ENCODE measurements at regions not wholly inside any gene's neighbourhood (a gene's known extent, or its start where the extent isn't known, plus 50 kb on each side); places are given as distances from the start of the nearest gene placed in this dataset.

DNA sequence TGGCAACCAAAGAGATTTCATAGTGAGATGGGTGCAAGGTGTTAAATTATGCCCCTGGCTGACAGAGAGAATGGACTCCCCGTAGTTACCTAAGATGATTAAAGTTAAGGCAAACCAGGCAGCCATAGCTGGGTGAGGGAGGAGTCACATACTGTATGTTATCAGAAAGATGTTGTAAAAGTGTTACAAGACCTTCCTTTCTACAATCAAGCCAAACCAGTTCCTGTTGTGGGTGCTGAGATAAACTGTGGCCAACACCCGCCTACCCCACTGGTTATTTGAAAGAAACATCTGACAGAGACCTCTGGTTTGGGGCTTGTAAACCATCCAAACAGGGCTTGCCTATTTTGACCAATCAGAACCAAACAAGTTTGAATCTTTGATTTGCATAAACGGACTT is 684.7 kb upstream of the NUDT12 start:
- H3K4me1 Mint-ChIP-seq: no peaks in the 10 kb centered on the region
- no peaks in the 10 kb centered on the region for H3K27me3 Mint-ChIP-seq
- H3K27ac Mint-ChIP-seq: no peak overlapping the region
- no peaks in the 10 kb centered on the region for H3K9me3 Mint-ChIP-seq
- no peaks in the 10 kb centered on the region for H3K36me3 Mint-ChIP-seq
- no peak overlapping the region for H3K4me3 Mint-ChIP-seq

GRCh38 chr5:104241046-104241445 is 678.5 kb upstream of the NUDT12 start:
- no peaks in the 10 kb centered on the region for H3K4me1 Mint-ChIP-seq
- H3K36me3 Mint-ChIP-seq: no peaks in the 10 kb centered on the region
- no peak overlapping the region for H3K27ac Mint-ChIP-seq
- H3K4me3 Mint-ChIP-seq: no peak overlapping the region
- no peaks in the 10 kb centered on the region for H3K27me3 Mint-ChIP-seq
- H3K9me3 Mint-ChIP-seq: peaks cover 4% of the 10 kb centered on the region

- Mint-ChIP-seq H3K36me3 (no peaks in the 10 kb centered on the region), H3K27me3 (no peaks in the 10 kb centered on the region), H3K27ac (no peak overlapping the region), H3K9me3 (peaks cover 4% of the 10 kb centered on the region), H3K4me1 (no peaks in the 10 kb centered on the region), H3K4me3 (no peak overlapping the region)
Measured at GRCh38 chr5:104237586-104237985, 675.0 kb upstream of the NUDT12 start.

- Mint-ChIP-seq H3K4me3 (no peak overlapping the region), H3K27me3 (no peaks in the 10 kb centered on the region), H3K27ac (no peak overlapping the region), H3K9me3 (no peaks in the 10 kb centered on the region), H3K4me1 (no peaks in the 10 kb centered on the region), H3K36me3 (no peaks in the 10 kb centered on the region)
Measured at GRCh38 chr5:104223885-104224773, 661.5 kb upstream of the NUDT12 start.

DNA sequence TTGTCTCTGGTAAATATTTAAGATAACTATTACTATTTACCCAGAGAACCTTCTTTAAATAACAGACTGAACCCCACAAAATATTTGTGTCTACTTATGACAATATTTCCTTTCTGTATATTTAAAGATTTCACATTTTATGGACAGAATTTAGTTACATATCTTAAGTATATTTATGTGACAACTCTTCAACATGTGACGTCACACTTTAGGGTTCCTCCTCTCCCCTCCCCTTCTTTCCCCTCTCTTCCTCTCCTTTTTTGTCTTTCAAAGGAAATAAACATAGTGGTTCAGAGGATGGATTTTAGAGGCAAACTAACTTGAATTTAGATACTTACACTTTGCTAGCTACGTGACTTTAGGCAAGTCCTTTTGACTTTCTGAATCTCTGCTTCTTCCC is 655.6 kb upstream of the NUDT12 start:
- Mint-ChIP-seq H3K4me1 (no peaks in the 10 kb centered on the region), H3K27ac (no peak overlapping the region), H3K9me3 (peaks cover 7% of the 10 kb centered on the region), H3K4me3 (no peak overlapping the region), H3K36me3 (no peaks in the 10 kb centered on the region), H3K27me3 (no peaks in the 10 kb centered on the region)

GRCh38 chr5:104213216-104213615 is 650.6 kb upstream of the NUDT12 start:
- no peaks in the 10 kb centered on the region for H3K36me3 Mint-ChIP-seq
- H3K4me3 Mint-ChIP-seq: no peak overlapping the region
- H3K27me3 Mint-ChIP-seq: no peaks in the 10 kb centered on the region
- peaks cover 13% of the 10 kb centered on the region for H3K9me3 Mint-ChIP-seq
- no peak overlapping the region for H3K27ac Mint-ChIP-seq
- no peaks in the 10 kb centered on the region for H3K4me1 Mint-ChIP-seq

DNA sequence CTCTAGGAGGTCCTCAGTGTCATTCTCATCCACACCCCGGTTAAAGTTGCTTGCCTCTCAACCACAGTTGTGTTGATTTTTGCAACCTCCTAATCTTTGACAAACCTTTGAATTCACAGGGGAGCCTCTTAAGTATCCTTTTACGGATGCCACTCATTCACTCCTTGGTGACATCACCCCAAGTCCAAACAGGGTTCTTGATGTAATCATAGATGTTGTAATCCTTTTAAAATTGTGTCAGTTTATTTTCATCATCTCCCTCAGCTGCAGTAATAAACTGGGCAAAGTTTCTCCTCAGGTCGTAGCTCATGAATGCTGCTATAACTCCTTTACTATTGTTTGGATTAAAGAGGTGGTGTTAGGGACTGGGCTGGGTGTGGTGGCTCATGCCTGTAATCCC is 637.2 kb upstream of the NUDT12 start:
- H3K27me3 Mint-ChIP-seq: no peaks in the 10 kb centered on the region
- H3K4me1 Mint-ChIP-seq: no peaks in the 10 kb centered on the region
- no peak overlapping the region for H3K4me3 Mint-ChIP-seq
- no peak overlapping the region for H3K27ac Mint-ChIP-seq
- no peaks in the 10 kb centered on the region for H3K36me3 Mint-ChIP-seq
- no peaks in the 10 kb centered on the region for H3K9me3 Mint-ChIP-seq

DNA sequence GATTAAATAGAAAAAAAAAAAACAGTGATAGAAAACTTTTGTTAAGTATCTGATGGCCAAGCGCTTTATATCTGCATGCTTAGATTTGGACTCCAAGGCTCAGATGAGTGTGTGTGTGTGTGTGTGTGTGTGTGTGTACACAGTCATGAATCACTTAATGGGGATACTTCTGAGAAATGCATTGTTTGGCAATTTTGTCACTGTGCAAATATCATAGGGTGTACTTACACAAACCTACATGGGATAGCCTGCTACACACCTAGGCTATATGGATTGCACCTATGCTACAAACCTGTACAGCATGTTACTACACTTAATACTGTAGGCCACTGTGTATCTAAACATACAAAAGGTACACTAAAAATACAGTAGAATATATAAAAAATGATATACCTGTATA is 635.6 kb upstream of the NUDT12 start:
- H3K27ac Mint-ChIP-seq: no peak overlapping the region
- H3K27me3 Mint-ChIP-seq: no peaks in the 10 kb centered on the region
- H3K4me3 Mint-ChIP-seq: no peak overlapping the region
- no peaks in the 10 kb centered on the region for H3K4me1 Mint-ChIP-seq
- H3K36me3 Mint-ChIP-seq: no peaks in the 10 kb centered on the region
- H3K9me3 Mint-ChIP-seq: no peaks in the 10 kb centered on the region

DNA sequence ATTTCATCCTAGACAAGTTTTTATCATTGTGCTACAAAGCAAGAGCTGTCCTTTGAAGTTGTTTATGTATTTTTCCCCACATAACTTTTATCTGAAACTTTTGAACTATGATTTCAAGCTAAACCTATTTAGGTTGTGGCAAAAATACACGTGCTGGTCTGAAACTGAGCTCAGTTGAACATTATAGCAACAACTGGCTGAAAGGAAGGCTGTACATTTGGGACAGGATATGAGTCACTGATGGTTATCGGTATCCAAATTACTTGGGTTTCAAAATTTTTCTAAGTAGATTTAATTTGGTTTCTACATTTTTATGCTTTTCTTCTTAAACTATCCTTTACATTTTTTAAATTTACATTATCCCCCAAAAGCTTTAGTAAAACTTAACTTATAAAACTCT is 627.3 kb upstream of the NUDT12 start:
- no peaks in the 10 kb centered on the region for H3K9me3 Mint-ChIP-seq
- no peak overlapping the region for H3K4me3 Mint-ChIP-seq
- no peaks in the 10 kb centered on the region for H3K36me3 Mint-ChIP-seq
- no peaks in the 10 kb centered on the region for H3K4me1 Mint-ChIP-seq
- H3K27me3 Mint-ChIP-seq: no peaks in the 10 kb centered on the region
- no peak overlapping the region for H3K27ac Mint-ChIP-seq

- H3K4me1 Mint-ChIP-seq: no peaks in the 10 kb centered on the region
- no peaks in the 10 kb centered on the region for H3K36me3 Mint-ChIP-seq
- no peaks in the 10 kb centered on the region for H3K9me3 Mint-ChIP-seq
- H3K27ac Mint-ChIP-seq: no peak overlapping the region
- H3K4me3 Mint-ChIP-seq: no peak overlapping the region
- no peaks in the 10 kb centered on the region for H3K27me3 Mint-ChIP-seq
Measured at GRCh38 chr5:104189031-104189430, 626.4 kb upstream of the NUDT12 start.

- Mint-ChIP-seq H3K4me1 (no peaks in the 10 kb centered on the region), H3K27me3 (no peaks in the 10 kb centered on the region)
Measured at GRCh38 chr5:104187656-104188055, 625.1 kb upstream of the NUDT12 start.

GRCh38 chr5:104186510-104186909 is 623.9 kb upstream of the NUDT12 start:
- Mint-ChIP-seq H3K36me3 (no peaks in the 10 kb centered on the region), H3K4me1 (no peaks in the 10 kb centered on the region), H3K27ac (no peak overlapping the region), H3K27me3 (no peaks in the 10 kb centered on the region), H3K9me3 (no peaks in the 10 kb centered on the region), H3K4me3 (no peak overlapping the region)

More at GRCh38 chr5:104187656-104188055, 625.1 kb upstream of the NUDT12 start:
- no peak overlapping the region for H3K4me3 Mint-ChIP-seq
- no peaks in the 10 kb centered on the region for H3K9me3 Mint-ChIP-seq
- H3K27ac Mint-ChIP-seq: no peak overlapping the region
- H3K36me3 Mint-ChIP-seq: no peaks in the 10 kb centered on the region

DNA sequence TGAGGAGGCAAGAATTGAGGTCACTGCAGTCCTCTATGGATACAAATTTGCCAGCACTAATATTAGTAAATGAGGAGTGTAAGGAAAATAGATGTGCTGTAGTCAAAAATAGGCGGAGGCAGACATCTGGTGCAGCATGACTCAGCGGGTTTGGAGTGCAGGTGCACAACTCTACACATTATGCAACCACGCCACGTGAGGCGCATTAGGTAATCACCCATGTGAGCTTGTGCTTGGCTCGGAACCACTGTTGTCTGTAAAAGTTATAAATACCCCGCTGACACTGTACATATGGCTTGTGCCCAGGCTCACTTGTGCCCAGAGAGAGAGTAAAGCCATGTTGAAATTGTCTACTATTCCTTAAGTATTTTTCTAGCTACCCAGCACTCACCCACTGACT is 623.5 kb upstream of the NUDT12 start:
- H3K27ac Mint-ChIP-seq: no peak overlapping the region
- no peaks in the 10 kb centered on the region for H3K9me3 Mint-ChIP-seq
- H3K36me3 Mint-ChIP-seq: no peaks in the 10 kb centered on the region
- H3K27me3 Mint-ChIP-seq: no peaks in the 10 kb centered on the region
- no peak overlapping the region for H3K4me3 Mint-ChIP-seq
- H3K4me1 Mint-ChIP-seq: no peaks in the 10 kb centered on the region

GRCh38 chr5:104184264-104184663 is 621.7 kb upstream of the NUDT12 start:
- Mint-ChIP-seq H3K4me1 (no peaks in the 10 kb centered on the region), H3K4me3 (no peak overlapping the region), H3K27me3 (no peaks in the 10 kb centered on the region), H3K9me3 (no peaks in the 10 kb centered on the region), H3K36me3 (no peaks in the 10 kb centered on the region), H3K27ac (no peak overlapping the region)

DNA sequence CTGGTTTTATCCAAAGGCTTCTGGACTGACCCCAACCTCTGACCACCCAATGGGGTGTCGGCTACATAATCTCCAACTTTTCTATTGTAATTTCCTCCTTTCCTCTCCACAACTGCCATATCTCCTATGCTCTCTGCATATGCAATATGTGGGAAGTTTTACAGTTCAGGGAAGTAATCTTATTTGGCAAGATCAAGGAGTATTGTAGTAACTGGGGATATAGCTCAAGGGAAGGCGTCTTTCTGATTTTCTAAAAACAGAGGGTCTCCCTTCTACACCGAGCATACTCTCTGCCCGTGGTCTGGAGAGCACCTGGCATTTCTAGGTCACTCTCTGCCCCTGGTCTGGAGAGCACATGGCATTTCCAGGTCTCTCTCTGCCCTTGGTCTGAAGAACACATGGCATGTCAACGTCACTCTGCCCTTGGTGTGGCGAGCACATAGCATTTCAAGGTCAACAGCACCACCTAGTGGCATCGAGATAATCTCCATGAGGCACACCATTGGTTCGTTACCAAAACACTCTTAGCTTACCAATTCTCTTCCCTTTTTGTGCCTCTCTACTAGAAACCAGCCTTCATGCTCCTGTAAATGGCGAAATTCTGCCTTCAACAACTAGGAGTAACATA is 616.4 kb upstream of the NUDT12 start:
- no peaks in the 10 kb centered on the region for H3K9me3 Mint-ChIP-seq
- H3K4me1 Mint-ChIP-seq: no peaks in the 10 kb centered on the region
- no peaks in the 10 kb centered on the region for H3K36me3 Mint-ChIP-seq
- H3K27me3 Mint-ChIP-seq: no peaks in the 10 kb centered on the region
- H3K4me3 Mint-ChIP-seq: no peak overlapping the region
- H3K27ac Mint-ChIP-seq: no peak overlapping the region

DNA sequence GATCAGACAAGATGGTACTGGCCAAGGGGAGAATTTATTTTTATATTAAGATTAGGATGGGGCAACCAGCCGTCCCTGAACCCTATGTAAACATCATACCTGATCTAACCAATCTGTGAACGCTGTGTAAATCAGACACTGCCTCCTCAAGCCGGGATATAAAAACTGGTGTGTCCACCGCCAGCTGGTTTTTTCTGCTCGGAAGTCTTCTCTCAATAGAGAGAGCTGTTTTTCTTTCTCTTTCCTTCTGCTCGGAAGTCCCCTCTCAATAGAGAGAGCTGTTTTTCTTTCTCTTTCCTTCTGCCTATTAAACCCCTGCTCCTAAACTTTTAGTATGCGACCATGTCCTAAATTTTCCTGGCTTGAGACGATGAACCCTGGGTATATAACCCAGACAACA is 615.5 kb upstream of the NUDT12 start:
- Mint-ChIP-seq H3K4me3 (no peak overlapping the region), H3K4me1 (no peaks in the 10 kb centered on the region), H3K27ac (no peak overlapping the region), H3K36me3 (no peaks in the 10 kb centered on the region), H3K9me3 (no peaks in the 10 kb centered on the region), H3K27me3 (no peaks in the 10 kb centered on the region)

All from activated naive CD4-positive, alpha-beta T cell treated with anti-CD3 and anti-CD28 coated beads, Interleukin-2, amount 50 U/mL, for 24 hours (primary cell).